DND-41 (cell line): ENCODE measurements at regions not wholly inside any gene's neighbourhood (a gene's known extent, or its start where the extent isn't known, plus 50 kb on each side); places are given as distances from the start of the nearest gene placed in this dataset.

Source experiments
- ATAC-seq: fragments of 200-7000 bp; cut with Tn5 transposase; 3 replicates; pipeline ENCODE4 v1.9.1; 2021; ENCODE audit warnings: low read depth; ENCODE audit not compliant: insufficient read depth
- DNase-seq: peaks from one replicate; pipeline ENCODE4 v3.0.0-alpha.2; 2020
- H2AFZ ChIP-seq: 2 replicates; pipeline ENCODE4 v1.6.0; 2012; ENCODE audit warnings: low read depth, low read length
- H3K27ac ChIP-seq: 2 replicates; pipeline ENCODE4 v1.5.1; 2012; ENCODE audit warnings: low read length, inconsistent platforms
- H3K27me3 ChIP-seq: fragments of 200-600 bp; sonication (generic); 2 replicates; pipeline ENCODE4 v1.6.0; 2012; ENCODE audit warnings: low read length, mild to moderate bottlenecking, inconsistent platforms; ENCODE audit not compliant: insufficient read depth, poor library complexity
- H3K36me3 ChIP-seq: 2 replicates; pipeline ENCODE4 v1.5.1; 2012; ENCODE audit warnings: low read length, inconsistent platforms; ENCODE audit not compliant: insufficient read depth
- H3K4me1 ChIP-seq: 2 replicates; pipeline ENCODE4 v1.5.1; 2012; ENCODE audit warnings: mild to moderate bottlenecking, low read length; ENCODE audit not compliant: insufficient read depth
- H3K4me2 ChIP-seq: 2 replicates; pipeline ENCODE4 v1.6.0; 2012; ENCODE audit warnings: mild to moderate bottlenecking, moderate library complexity, low read length, inconsistent platforms; ENCODE audit not compliant: insufficient read depth
- H3K4me3 ChIP-seq, 2 experiments: fragments of 200-600 bp in 1 of 2; shearing (Covaris generic) in 1 of 2; 2 replicates each; pipeline ENCODE4 v1.5.1; 2012 to 2016; ENCODE audit warnings: inconsistent platforms in 2 of 2, low read length in 2 of 2, mild to moderate bottlenecking in 2 of 2, low read depth in 1 of 2, moderate library complexity in 1 of 2
- H3K79me2 ChIP-seq: 2 replicates; pipeline ENCODE4 v1.6.0; 2012; ENCODE audit warnings: low read length, inconsistent platforms; ENCODE audit not compliant: insufficient read depth
- H3K9ac ChIP-seq: 2 replicates; pipeline ENCODE4 v1.6.0; 2012; ENCODE audit warnings: low read depth, mild to moderate bottlenecking, inconsistent platforms, low read length, moderate library complexity
- H3K9me3 ChIP-seq: 2 replicates; pipeline ENCODE4 v1.5.1; 2012; ENCODE audit warnings: low read length, moderate library complexity, mild to moderate bottlenecking, inconsistent platforms; ENCODE audit not compliant: insufficient read depth, severe bottlenecking
- H4K20me1 ChIP-seq: 2 replicates; pipeline ENCODE4 v1.6.0; 2012; ENCODE audit warnings: low read length; ENCODE audit not compliant: insufficient read depth
- CTCF ChIP-seq: IDR thresholded peaks from 2 replicates; pipeline ENCODE4 v1.5.1; 2012; ENCODE audit warnings: borderline replicate concordance, low read length, moderate library complexity, mild to moderate bottlenecking; ENCODE audit not compliant: poor library complexity, severe bottlenecking; ENCODE audit errors: extremely low read depth
- EZH2 ChIP-seq: IDR thresholded peaks from 3 replicates; pipeline ENCODE4 v1.6.1; 2012; ENCODE audit warnings: borderline replicate concordance, low read depth, mild to moderate bottlenecking, moderate library complexity, low read length, inconsistent platforms; ENCODE audit not compliant: severe bottlenecking

GRCh38 chr12:132400011-132400641 is 70.7 kb upstream of the GALNT9 start:
- ATAC-seq: no peak
- no peak for DNase-seq
- no peak overlapping the region for H3K4me3 ChIP-seq
- no peak overlapping the region for H3K27ac ChIP-seq
- H3K4me2 ChIP-seq: no peak overlapping the region
- TF ChIP-seq CTCF: no peak
- TF ChIP-seq EZH2: no peak
- H3K4me1 ChIP-seq: no peaks in the 10 kb centered on the region
- no peak overlapping the region for H2AFZ ChIP-seq
- no peak overlapping the region for H3K9ac ChIP-seq
- 0 out of 2 replicates have a peak, but pooled peaks cover 3% of the 10 kb centered on the region for H4K20me1 ChIP-seq
- no peaks in the 10 kb centered on the region for H3K36me3 ChIP-seq
- H3K9me3 ChIP-seq: no peaks in the 10 kb centered on the region
- no peaks in the 10 kb centered on the region for H3K79me2 ChIP-seq
- no peaks in the 10 kb centered on the region for H3K27me3 ChIP-seq

GRCh38 chr12:132399092-132400010 is 70.0 kb upstream of the GALNT9 start:
- no peak for TF ChIP-seq CTCF
- TF ChIP-seq EZH2: no peak
- no peaks in the 10 kb centered on the region for H3K4me1 ChIP-seq
- no peaks in the 10 kb centered on the region for H3K36me3 ChIP-seq
- no peaks in the 10 kb centered on the region for H3K27me3 ChIP-seq
- no peak overlapping the region for H2AFZ ChIP-seq
- no peak for ATAC-seq
- 0 out of 2 replicates have a peak, but pooled peaks cover 3% of the 10 kb centered on the region for H4K20me1 ChIP-seq
- no peak for DNase-seq
- H3K27ac ChIP-seq: no peak overlapping the region
- H3K4me3 ChIP-seq: no peak overlapping the region
- no peaks in the 10 kb centered on the region for H3K79me2 ChIP-seq
- H3K9ac ChIP-seq: no peak overlapping the region
- no peaks in the 10 kb centered on the region for H3K9me3 ChIP-seq
- no peak overlapping the region for H3K4me2 ChIP-seq

- ATAC-seq: no peak
Observed at GRCh38 chr12:132398386-132398991, 69.1 kb upstream of the GALNT9 start.

More at GRCh38 chr12:132398386-132398991, 69.1 kb upstream of the GALNT9 start:
- Histone ChIP-seq H3K27me3 (no peaks in the 10 kb centered on the region), H3K4me2 (no peak overlapping the region), H3K27ac (no peak overlapping the region), H3K9ac (no peak overlapping the region), H4K20me1 (0 out of 2 replicates have a peak, but pooled peaks cover 3% of the 10 kb centered on the region), H3K9me3 (no peaks in the 10 kb centered on the region), H3K4me1 (no peaks in the 10 kb centered on the region), H3K79me2 (no peaks in the 10 kb centered on the region), H3K4me3 (no peak overlapping the region), H3K36me3 (no peaks in the 10 kb centered on the region), H2AFZ (no peak overlapping the region)
- no peak for DNase-seq
- TF ChIP-seq EZH2 (no peak), CTCF (no peak)
